Keratinocyte (primary cell): ENCODE measurements at regions not wholly inside any gene's neighbourhood (a gene's known extent, or its start where the extent isn't known, plus 50 kb on each side); places are given as distances from the start of the nearest gene placed in this dataset.

Source experiments
- CTCF ChIP-seq, 3 experiments: IDR thresholded peaks in 1 of 3; conservative IDR thresholded peaks in 1 of 3; optimal IDR thresholded peaks in 1 of 3; 2 replicates in 2 of 3; 3 replicates in 1 of 3; pipeline versions ENCODE3 to v1.5.1; 2011; ENCODE audit warnings: low read length in 3 of 3, mild to moderate bottlenecking in 3 of 3, moderate library complexity in 2 of 3, control low read depth in 1 of 3, inconsistent platforms in 1 of 3; ENCODE audit not compliant: insufficient read depth in 2 of 3; ENCODE audit errors: extremely low read depth in 1 of 3
- EZH2 ChIP-seq: IDR thresholded peaks from one replicate; pipeline ENCODE4 v1.6.1; 2012; ENCODE audit warnings: inconsistent platforms, mild to moderate bottlenecking, low read length, moderate library complexity

- TF ChIP-seq CTCF (optimal IDR thresholded peaks at IDR 0.05 in 1 of 3, IDR thresholded peaks at IDR 0.05 in 1 of 3, conservative IDR thresholded peaks at IDR 0.05 in 1 of 3; ENCODE audit: extremely low read depth in 1 of 3, insufficient read depth in 2 of 3, low read length in 3 of 3) (no peak), EZH2 (no peak)
Measured at GRCh38 chr3:154766765-154767503, 313.2 kb upstream of the MME start.
